T-helper 17 cell (primary cell): ENCODE measurements at regions not wholly inside any gene's neighbourhood (a gene's known extent, or its start where the extent isn't known, plus 50 kb on each side); places are given as distances from the start of the nearest gene placed in this dataset.
A peak's percentile ranks its signal among the peaks of the same experiment; 100 is the strongest.
"Not testable (repeated sequence)": the region's sequence is repeated elsewhere in the genome, so short reads cannot be mapped to it uniquely, and the experiment has no call there.

Experiments
- ATAC-seq: fragments of 150-1000 bp; cut with Tn5 transposase; 2 replicates; pipeline ENCODE4 v1.10.0; 2021; ENCODE audit warnings: mild to moderate bottlenecking, moderate library complexity
- DNase-seq, 3 donors: peaks; one replicate each; pipeline versions ENCODE4 v3.0.0 to v3.0.0-alpha.2; 2020 to 2021
- H3K9me3 ChIP-seq: one replicate; pipeline ENCODE4 v1.7.0; 2013; ENCODE audit warnings: low read length, mild to moderate bottlenecking; ENCODE audit not compliant: control insufficient read depth, poor library complexity, severe bottlenecking
- H3K27ac Mint-ChIP-seq: one replicate; pipeline ENCODE4 v1.8.0; 2022; ENCODE audit warnings: mild to moderate bottlenecking, moderate library complexity, mixed read lengths
- H3K27me3 Mint-ChIP-seq: one replicate; pipeline ENCODE4 v1.8.0; 2022; ENCODE audit warnings: mixed read lengths
- H3K36me3 Mint-ChIP-seq: one replicate; pipeline ENCODE4 v1.8.0; 2022; ENCODE audit warnings: low read depth, mixed read lengths
- H3K4me1 Mint-ChIP-seq: one replicate; pipeline ENCODE4 v1.8.0; 2022; ENCODE audit warnings: mild to moderate bottlenecking, mixed read lengths
- H3K4me3 Mint-ChIP-seq: one replicate; pipeline ENCODE4 v1.8.0; 2022; ENCODE audit warnings: mild to moderate bottlenecking, moderate library complexity, mixed read lengths

DNA sequence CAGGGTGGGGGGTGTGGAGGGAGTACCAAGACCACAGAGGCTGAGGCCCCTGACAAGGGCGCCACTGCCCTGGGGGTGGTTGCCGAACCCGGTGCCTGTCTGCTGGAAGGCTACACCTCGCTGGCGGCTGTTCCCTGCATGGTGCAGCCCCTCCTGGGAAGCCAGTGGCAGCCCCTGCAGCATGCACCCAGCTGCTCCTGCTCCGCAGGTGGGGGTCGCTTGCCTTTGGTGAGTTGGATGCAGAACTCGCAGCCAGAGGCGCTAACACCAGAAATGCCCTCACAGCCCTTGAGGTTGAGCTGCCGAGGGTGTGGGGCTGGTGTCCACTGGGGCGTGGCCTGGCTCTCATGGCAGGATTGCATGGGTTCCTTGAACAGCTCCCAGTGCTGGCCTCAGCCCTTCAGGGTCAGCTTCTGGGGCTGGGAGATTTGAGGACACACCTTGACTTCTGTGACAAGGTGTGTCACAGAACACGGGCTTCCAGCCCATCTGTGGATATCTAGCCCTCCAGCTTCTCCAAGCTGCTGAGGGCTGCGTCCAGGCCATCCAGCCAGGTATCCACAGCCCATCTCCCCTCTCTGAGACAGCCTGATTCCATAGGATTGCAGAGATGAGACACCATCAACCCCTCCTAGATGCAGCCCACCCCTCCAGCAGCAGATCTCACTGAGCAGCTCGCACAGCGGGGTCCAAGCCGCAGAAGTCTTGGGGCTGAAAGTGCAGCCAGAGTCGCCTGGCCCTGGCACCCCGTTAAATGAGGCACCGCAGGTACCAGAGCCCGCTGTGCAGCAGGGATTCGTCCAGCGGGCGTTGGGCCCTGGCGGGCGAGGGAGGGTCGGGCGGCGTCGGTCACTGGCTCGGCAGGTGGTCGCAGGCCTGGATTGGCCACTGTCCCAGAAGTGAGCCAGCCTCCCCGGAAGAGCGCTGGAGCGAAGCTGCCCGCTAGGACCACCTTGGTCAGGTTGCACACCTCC is 586.3 kb downstream of the KCNJ18 start:
- ATAC-seq (no peak), DNase-seq (no peak)
- Mint-ChIP-seq H3K27me3 (no peaks in the 10 kb centered on the region), H3K27ac (no peak overlapping the region), H3K36me3 (no peaks in the 10 kb centered on the region), H3K4me3 (no peak overlapping the region), H3K4me1 (no peaks in the 10 kb centered on the region)
- H3K9me3 ChIP-seq: no peaks in the 10 kb centered on the region

DNA sequence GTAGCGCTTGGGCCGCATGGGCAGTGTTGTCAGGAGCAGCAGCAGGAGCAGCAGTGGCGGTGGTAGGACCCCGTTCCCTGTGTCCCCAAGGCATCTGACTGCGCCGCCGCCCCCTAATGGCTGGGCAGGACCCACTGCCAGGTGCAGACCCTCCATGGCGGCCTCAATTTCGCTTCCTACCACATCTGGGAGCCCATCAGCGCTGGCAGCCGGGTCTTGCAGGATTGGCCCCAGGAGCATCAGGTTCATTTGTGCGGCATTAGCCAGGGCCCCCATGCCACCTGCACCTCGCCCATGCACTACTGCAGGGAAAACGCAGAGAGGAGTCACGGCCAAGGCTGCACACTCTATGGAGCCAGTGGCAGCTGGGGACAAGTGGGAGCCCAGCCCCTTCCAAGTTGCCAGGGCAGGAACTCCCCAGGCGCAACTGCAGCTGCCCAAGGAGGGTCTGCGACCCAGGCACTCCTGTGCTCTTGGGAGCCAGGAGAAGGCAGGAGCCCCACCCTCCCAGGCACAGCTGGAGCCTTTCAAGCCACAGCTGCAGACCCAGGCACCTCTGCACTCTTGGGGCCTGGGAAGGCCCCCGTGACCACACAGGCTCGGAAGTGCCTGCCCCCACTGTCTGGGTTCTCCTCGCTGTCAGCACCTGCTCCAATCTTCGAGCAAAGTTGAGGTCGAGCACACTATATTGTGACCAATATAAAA is 594.2 kb downstream of the KCNJ18 start:
- Mint-ChIP-seq H3K36me3 (no peaks in the 10 kb centered on the region), H3K4me1 (no peaks in the 10 kb centered on the region), H3K27me3 (no peaks in the 10 kb centered on the region), H3K4me3 (no peak overlapping the region), H3K27ac (no peak overlapping the region)
- H3K9me3 ChIP-seq: no peaks in the 10 kb centered on the region
- DNase-seq (no peak), ATAC-seq (no peak)

DNA sequence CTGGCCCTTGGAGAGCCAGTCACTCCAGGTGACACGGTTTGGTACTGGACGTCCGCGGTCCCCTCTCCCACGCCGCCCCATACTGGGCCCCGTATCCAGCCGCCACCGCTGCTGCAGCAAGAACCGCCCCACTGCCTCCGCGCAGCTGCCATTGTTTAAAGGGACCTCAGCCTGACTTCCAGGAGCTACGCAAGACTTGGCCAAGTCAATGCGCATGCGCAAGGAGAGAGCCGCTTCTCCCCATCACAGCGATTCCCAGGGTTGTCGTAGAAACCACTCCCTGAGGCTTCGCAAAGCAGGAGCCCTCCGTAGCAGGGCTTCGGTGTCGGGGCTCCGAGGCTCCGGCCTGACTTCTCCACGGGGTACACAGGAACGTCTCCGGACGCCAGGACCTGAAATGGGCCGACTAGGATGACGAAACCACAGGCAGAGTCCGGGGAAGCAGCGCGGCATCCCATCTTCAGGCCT is 606.2 kb downstream of the KCNJ18 start:
- H3K4me3 Mint-ChIP-seq, H3K36me3 Mint-ChIP-seq, H3K27me3 Mint-ChIP-seq, H3K27ac Mint-ChIP-seq, H3K4me1 Mint-ChIP-seq, DNase-seq, H3K9me3 ChIP-seq: not testable (repeated sequence)
- ATAC-seq: peak; percentile 59

- H3K27me3 Mint-ChIP-seq: no peaks in the 10 kb centered on the region
- H3K4me1 Mint-ChIP-seq: no peaks in the 10 kb centered on the region
- H3K36me3 Mint-ChIP-seq: no peaks in the 10 kb centered on the region
- H3K9me3 ChIP-seq: no peaks in the 10 kb centered on the region
- no peak overlapping the region for H3K27ac Mint-ChIP-seq
- ATAC-seq: no peak
- no peak overlapping the region for H3K4me3 Mint-ChIP-seq
- DNase-seq: no peak
These were observed 607.9 kb downstream of the KCNJ18 start for GRCh38 chr17:22300177-22300576.

GRCh38 chr17:22300731-22301352 is 608.5 kb downstream of the KCNJ18 start:
- Mint-ChIP-seq H3K27ac (no peak overlapping the region), H3K4me3 (no peak overlapping the region), H3K27me3 (no peaks in the 10 kb centered on the region), H3K4me1 (no peaks in the 10 kb centered on the region), H3K36me3 (no peaks in the 10 kb centered on the region)
- no peak for ATAC-seq
- H3K9me3 ChIP-seq: no peaks in the 10 kb centered on the region
- no peak for DNase-seq

DNA sequence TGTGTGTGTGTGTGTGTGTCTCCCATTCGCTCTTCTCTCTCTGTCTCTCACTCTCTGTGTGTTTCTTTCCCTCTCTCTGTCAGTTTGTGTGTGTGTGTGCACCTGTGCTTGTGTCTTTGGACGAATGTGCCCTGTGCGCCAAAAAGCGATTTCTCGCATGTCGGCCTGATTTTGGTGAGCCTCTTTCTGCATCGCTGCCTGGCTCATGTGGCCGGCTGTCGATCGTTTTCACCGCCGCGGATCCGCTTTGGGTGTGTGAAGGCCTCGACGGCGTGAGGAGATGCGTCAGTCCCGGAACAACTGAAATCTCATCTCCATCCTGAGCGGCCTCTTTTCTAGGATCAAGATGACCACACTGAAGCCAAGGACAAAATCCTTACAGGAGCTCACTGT is 609.0 kb downstream of the KCNJ18 start:
- Mint-ChIP-seq H3K4me3 (no peak overlapping the region), H3K4me1 (no peaks in the 10 kb centered on the region), H3K36me3 (no peaks in the 10 kb centered on the region), H3K27me3 (no peaks in the 10 kb centered on the region), H3K27ac (no peak overlapping the region)
- DNase-seq (no peak), ATAC-seq (no peak)
- H3K9me3 ChIP-seq: no peaks in the 10 kb centered on the region

GRCh38 chr17:22303096-22303495 is 610.8 kb downstream of the KCNJ18 start:
- no peak for DNase-seq
- Mint-ChIP-seq H3K27me3 (no peaks in the 10 kb centered on the region), H3K4me3 (no peak overlapping the region), H3K4me1 (no peaks in the 10 kb centered on the region), H3K36me3 (no peaks in the 10 kb centered on the region), H3K27ac (no peak overlapping the region)
- no peak for ATAC-seq
- H3K9me3 ChIP-seq: no peaks in the 10 kb centered on the region

DNA sequence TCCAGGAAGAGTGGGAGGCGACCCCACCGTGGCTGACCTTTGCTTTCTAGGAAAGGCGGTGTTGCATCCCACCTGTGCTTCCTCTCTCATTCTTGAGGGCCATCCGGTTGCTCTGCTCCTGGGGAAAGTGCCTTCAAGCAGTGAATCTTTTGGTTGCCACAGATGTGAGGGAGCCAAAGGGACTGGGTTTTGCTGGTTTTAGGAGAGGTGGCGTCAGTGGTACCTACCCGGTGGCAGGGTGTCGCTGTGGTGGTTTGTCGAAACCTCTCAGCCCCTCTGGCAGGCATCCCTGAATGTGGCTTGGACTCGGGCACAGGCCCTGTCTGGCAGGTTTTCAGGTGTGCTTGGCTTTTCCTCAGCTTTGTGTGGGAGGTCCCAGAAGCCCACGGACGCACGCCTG is 611.5 kb downstream of the KCNJ18 start:
- H3K9me3 ChIP-seq: no peaks in the 10 kb centered on the region
- no peaks in the 10 kb centered on the region for H3K27me3 Mint-ChIP-seq
- no peaks in the 10 kb centered on the region for H3K36me3 Mint-ChIP-seq
- no peak overlapping the region for H3K27ac Mint-ChIP-seq
- no peak overlapping the region for H3K4me3 Mint-ChIP-seq
- H3K4me1 Mint-ChIP-seq: no peaks in the 10 kb centered on the region
- DNase-seq: no peak
- ATAC-seq: no peak

GRCh38 chr17:22304667-22305303 is 612.5 kb downstream of the KCNJ18 start:
- no peak for DNase-seq
- H3K9me3 ChIP-seq: no peaks in the 10 kb centered on the region
- H3K4me1 Mint-ChIP-seq: no peaks in the 10 kb centered on the region
- no peak overlapping the region for H3K4me3 Mint-ChIP-seq
- no peak overlapping the region for H3K27ac Mint-ChIP-seq
- ATAC-seq: no peak
- no peaks in the 10 kb centered on the region for H3K36me3 Mint-ChIP-seq
- no peaks in the 10 kb centered on the region for H3K27me3 Mint-ChIP-seq

GRCh38 chr17:22305356-22306071 is 613.2 kb downstream of the KCNJ18 start:
- H3K9me3 ChIP-seq: no peaks in the 10 kb centered on the region
- H3K4me3 Mint-ChIP-seq: no peak overlapping the region
- ATAC-seq (no peak), DNase-seq (no peak)
- H3K4me1 Mint-ChIP-seq: no peaks in the 10 kb centered on the region
- H3K27me3 Mint-ChIP-seq: no peaks in the 10 kb centered on the region
- H3K27ac Mint-ChIP-seq: no peak overlapping the region
- no peaks in the 10 kb centered on the region for H3K36me3 Mint-ChIP-seq

DNA sequence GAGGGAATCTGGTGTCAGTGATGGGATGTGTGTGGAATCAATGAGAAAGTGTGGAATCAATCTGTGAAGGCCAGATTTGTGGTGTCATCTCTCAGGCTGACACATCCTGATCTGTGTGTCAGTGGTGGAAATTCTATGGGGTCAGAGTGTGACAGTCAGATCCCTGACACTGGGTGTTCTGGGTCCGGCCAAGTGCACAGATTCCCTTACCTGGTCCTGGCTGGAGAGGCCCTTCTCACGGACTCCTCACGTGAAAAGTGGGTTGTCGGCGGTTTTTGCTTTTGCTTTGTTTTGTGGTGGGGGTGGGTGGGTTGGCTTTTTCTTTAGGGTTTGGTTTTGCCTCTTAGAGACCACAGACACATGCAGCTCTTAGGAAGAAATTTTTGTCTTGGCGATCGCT is 618.0 kb downstream of the KCNJ18 start:
- DNase-seq, H3K4me1 Mint-ChIP-seq, ATAC-seq, H3K27ac Mint-ChIP-seq, H3K36me3 Mint-ChIP-seq, H3K9me3 ChIP-seq, H3K27me3 Mint-ChIP-seq, H3K4me3 Mint-ChIP-seq: not testable (repeated sequence)

- no peak overlapping the region for H3K27ac Mint-ChIP-seq
- H3K4me1 Mint-ChIP-seq: no peaks in the 10 kb centered on the region
- H3K27me3 Mint-ChIP-seq: no peaks in the 10 kb centered on the region
- H3K36me3 Mint-ChIP-seq: no peaks in the 10 kb centered on the region
- no peaks in the 10 kb centered on the region for H3K9me3 ChIP-seq
- DNase-seq (no peak), ATAC-seq (no peak)
- no peak overlapping the region for H3K4me3 Mint-ChIP-seq
These were observed 618.7 kb downstream of the KCNJ18 start for GRCh38 chr17:22310717-22311686.
